Fibroblast of lung (primary cell): ENCODE measurements at regions not wholly inside any gene's neighbourhood (a gene's known extent, or its start where the extent isn't known, plus 50 kb on each side); places are given as distances from the start of the nearest gene placed in this dataset.

ENCODE experiments used
- DNase-seq, 2 donors: peaks; one replicate each; pipeline versions ENCODE4 v3.0.0 to v3.0.0-alpha.2; 2010; ENCODE audit warnings: low read depth in 2 of 2
- H2AFZ ChIP-seq: 2 replicates; pipeline ENCODE4 v1.5.1; 2012; ENCODE audit warnings: low read length, control low read depth, inconsistent platforms
- H3K27ac ChIP-seq: 2 replicates; pipeline ENCODE4 v1.5.1; 2011; ENCODE audit warnings: low read length, control low read depth; ENCODE audit not compliant: insufficient read depth
- H3K27me3 ChIP-seq: 2 replicates; pipeline ENCODE4 v1.5.1; 2011; ENCODE audit warnings: mild to moderate bottlenecking, low read length; ENCODE audit not compliant: control insufficient read depth, insufficient read depth
- H3K36me3 ChIP-seq: 2 replicates; pipeline ENCODE4 v1.5.1; 2011; ENCODE audit warnings: low read length; ENCODE audit not compliant: control insufficient read depth, insufficient read depth
- H3K4me1 ChIP-seq: 2 replicates; pipeline ENCODE4 v1.5.1; 2011; ENCODE audit warnings: low read length; ENCODE audit not compliant: control insufficient read depth, insufficient read depth; ENCODE audit errors: extremely low read depth
- H3K4me2 ChIP-seq: 2 replicates; pipeline ENCODE4 v1.5.1; 2011; ENCODE audit warnings: low read length, control low read depth; ENCODE audit not compliant: insufficient read depth; ENCODE audit errors: extremely low read depth
- H3K4me3 ChIP-seq, 4 experiments: fragments of 200-600 bp in 1 of 4; sonication (generic) in 1 of 4; replicated peaks in 1 of 4; 2 replicates each; pipeline ENCODE4 v1.5.1; 2011 to 2016; ENCODE audit warnings: low read length in 4 of 4, low read depth in 3 of 4, mild to moderate bottlenecking in 3 of 4, control low read depth in 2 of 4, inconsistent platforms in 1 of 4, mixed read lengths in 1 of 4; ENCODE audit not compliant: insufficient read depth in 1 of 4; ENCODE audit errors: control extremely low read depth in 1 of 4
- H3K79me2 ChIP-seq: 2 replicates; pipeline ENCODE4 v1.5.1; 2012; ENCODE audit warnings: mild to moderate bottlenecking, low read length, inconsistent platforms; ENCODE audit not compliant: control insufficient read depth, insufficient read depth
- H3K9ac ChIP-seq: 2 replicates; pipeline ENCODE4 v1.5.1; 2011; ENCODE audit warnings: mild to moderate bottlenecking, low read length, control low read depth; ENCODE audit not compliant: insufficient read depth
- H3K9me3 ChIP-seq: 2 replicates; pipeline ENCODE4 v1.5.1; 2012; ENCODE audit warnings: low read depth, low read length; ENCODE audit not compliant: control insufficient read depth, insufficient read depth
- H4K20me1 ChIP-seq: 2 replicates; pipeline ENCODE4 v1.5.1; 2011; ENCODE audit warnings: low read length; ENCODE audit not compliant: control insufficient read depth, insufficient read depth; ENCODE audit errors: extremely low read depth
- CTCF ChIP-seq, 2 donors: IDR thresholded peaks in 1 of 2; conservative IDR thresholded peaks in 1 of 2; 1 replicate in 1 of 2; 2 replicates in 1 of 2; pipeline ENCODE4 v1.5.1; 2011 to 2012; ENCODE audit warnings: low read length in 2 of 2, control low read depth in 1 of 2, inconsistent platforms in 1 of 2, low read depth in 1 of 2, mild to moderate bottlenecking in 1 of 2
- EZH2 ChIP-seq: IDR thresholded peaks from 2 replicates; pipeline ENCODE4 v1.5.1; 2012; ENCODE audit warnings: low read length, control low read depth, mild to moderate bottlenecking; ENCODE audit errors: missing control alignments

- Histone ChIP-seq H3K9me3 (no peaks in the 10 kb centered on the region), H2AFZ (no peak overlapping the region), H3K27ac (no peak overlapping the region), H3K36me3 (no peaks in the 10 kb centered on the region), H3K4me2 (no peak overlapping the region), H3K9ac (no peak overlapping the region), H3K27me3 (no peaks in the 10 kb centered on the region), H3K79me2 (no peaks in the 10 kb centered on the region), H3K4me3 (no peak overlapping the region), H3K4me1 (no peaks in the 10 kb centered on the region), H4K20me1 (no peaks in the 10 kb centered on the region)
- TF ChIP-seq CTCF (conservative IDR thresholded peaks at IDR 0.05 in 1 of 2, IDR thresholded peaks at IDR 0.05 in 1 of 2; ENCODE audit: low read depth in 1 of 2, low read length in 2 of 2), result no peak
- TF ChIP-seq EZH2, result no peak
- no peak for DNase-seq
Observed at GRCh38 chr1:81032973-81033425, 767.7 kb upstream of the ADGRL2 start.

GRCh38 chr1:81032374-81032773, 768.4 kb upstream of the ADGRL2 start:
- Histone ChIP-seq H3K4me1 (no peaks in the 10 kb centered on the region), H3K9me3 (no peaks in the 10 kb centered on the region), H3K9ac (no peak overlapping the region), H3K4me3 (no peak overlapping the region), H3K27me3 (no peaks in the 10 kb centered on the region), H2AFZ (no peak overlapping the region), H3K27ac (no peak overlapping the region), H3K36me3 (no peaks in the 10 kb centered on the region), H3K79me2 (no peaks in the 10 kb centered on the region), H4K20me1 (no peaks in the 10 kb centered on the region), H3K4me2 (no peak overlapping the region)
- no peak for TF ChIP-seq CTCF (conservative IDR thresholded peaks at IDR 0.05 in 1 of 2, IDR thresholded peaks at IDR 0.05 in 1 of 2; ENCODE audit: low read depth in 1 of 2, low read length in 2 of 2)
- TF ChIP-seq EZH2, result no peak
- DNase-seq, result no peak

GRCh38 chr1:81030441-81030840, 770.3 kb upstream of the ADGRL2 start:
- no peak overlapping the region for H3K27ac ChIP-seq
- no peak for DNase-seq
- no peaks in the 10 kb centered on the region for H3K4me1 ChIP-seq
- H2AFZ ChIP-seq, result no peak overlapping the region
- H4K20me1 ChIP-seq, result no peaks in the 10 kb centered on the region
- no peaks in the 10 kb centered on the region for H3K79me2 ChIP-seq
- no peaks in the 10 kb centered on the region for H3K36me3 ChIP-seq
- no peak overlapping the region for H3K4me2 ChIP-seq
- H3K27me3 ChIP-seq, result no peaks in the 10 kb centered on the region
- TF ChIP-seq CTCF (conservative IDR thresholded peaks at IDR 0.05 in 1 of 2, IDR thresholded peaks at IDR 0.05 in 1 of 2; ENCODE audit: low read depth in 1 of 2, low read length in 2 of 2) (no peak), EZH2 (no peak)
- no peaks in the 10 kb centered on the region for H3K9me3 ChIP-seq
- no peak overlapping the region for H3K4me3 ChIP-seq
- no peak overlapping the region for H3K9ac ChIP-seq
